ENCODE measurements at regions not wholly inside any gene's neighbourhood (a gene's known extent, or its start where the extent isn't known, plus 50 kb on each side); places are given as distances from the start of the nearest gene placed in this dataset.
A peak's percentile ranks its signal among the peaks of the same experiment; 100 is the strongest.

DNA sequence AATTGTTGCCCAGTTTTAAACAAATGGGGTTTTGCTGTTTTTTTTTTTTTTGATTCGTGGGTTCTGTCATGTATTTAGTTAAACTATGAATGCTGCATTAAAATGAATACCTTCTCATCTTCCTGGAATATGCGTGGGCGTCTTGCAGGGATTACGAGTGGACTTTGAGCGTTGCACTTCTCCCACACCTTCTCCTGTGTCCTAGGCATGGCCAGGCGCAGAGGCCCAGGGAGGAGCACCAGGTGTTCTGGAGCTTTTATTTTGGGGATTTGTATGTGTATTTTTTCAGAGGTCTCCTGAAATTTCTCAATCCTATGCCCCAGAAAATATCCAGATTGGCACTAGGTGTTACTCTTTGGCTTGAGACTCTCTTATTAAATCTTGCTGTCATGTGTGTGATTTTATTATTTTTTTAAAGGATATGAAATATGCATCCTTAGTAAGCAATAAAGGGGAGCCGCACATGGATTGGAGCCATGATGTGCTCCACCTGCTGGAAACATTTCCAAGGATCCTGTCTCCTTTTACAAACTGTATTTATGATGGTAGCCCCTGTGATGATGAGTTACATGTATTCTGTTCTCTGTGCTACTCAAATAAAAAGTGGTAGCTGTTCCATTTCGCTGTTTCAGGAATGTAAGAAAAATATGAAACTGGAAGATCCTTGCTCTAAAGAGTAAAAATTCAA lies 482.2 kb upstream of the KLF6 start:
- Mint-ChIP-seq H3K36me3 (ENCODE audit: insufficient read depth, unreplicated experiment) (no peaks in the 10 kb centered on the region), H3K27ac (ENCODE audit: unreplicated experiment) (no peak overlapping the region), H3K9me3 (ENCODE audit: unreplicated experiment) (no peaks in the 10 kb centered on the region), H3K27me3 (ENCODE audit: insufficient read depth, unreplicated experiment) (no peaks in the 10 kb centered on the region), H3K4me1 (ENCODE audit: low read depth, unreplicated experiment) (no peaks in the 10 kb centered on the region), H3K4me3 (ENCODE audit: unreplicated experiment) (no peak overlapping the region)
- ChIA-PET CTCF (interaction anchor here (1.4 kb wide), 1 partner anchor 93 kb away, joined by 4 read pairs; no protein-coding TSS in a partner anchor), POLR2A (no interaction called here)
- Histone ChIP-seq H3K4me1 (no peaks in the 10 kb centered on the region), H3K36me3 (ENCODE audit: control insufficient read depth, insufficient read depth, low read length) (no peaks in the 10 kb centered on the region), H3K27me3 (replicated peaks; ENCODE audit: control insufficient read depth, insufficient read depth, low read length) (no peaks in the 10 kb centered on the region), H3K4me3 (ENCODE audit: low read depth, low read length) (no peak overlapping the region), H3K9me3 (no peaks in the 10 kb centered on the region)
- intact Hi-C loops (cut with micrococcal nuclease; ENCODE audit: unreplicated experiment): loop anchor here (1.0 kb wide), 1 partner anchor 1028 kb away; no protein-coding TSS in a partner anchor
- TF ChIP-seq, protein P1, sequence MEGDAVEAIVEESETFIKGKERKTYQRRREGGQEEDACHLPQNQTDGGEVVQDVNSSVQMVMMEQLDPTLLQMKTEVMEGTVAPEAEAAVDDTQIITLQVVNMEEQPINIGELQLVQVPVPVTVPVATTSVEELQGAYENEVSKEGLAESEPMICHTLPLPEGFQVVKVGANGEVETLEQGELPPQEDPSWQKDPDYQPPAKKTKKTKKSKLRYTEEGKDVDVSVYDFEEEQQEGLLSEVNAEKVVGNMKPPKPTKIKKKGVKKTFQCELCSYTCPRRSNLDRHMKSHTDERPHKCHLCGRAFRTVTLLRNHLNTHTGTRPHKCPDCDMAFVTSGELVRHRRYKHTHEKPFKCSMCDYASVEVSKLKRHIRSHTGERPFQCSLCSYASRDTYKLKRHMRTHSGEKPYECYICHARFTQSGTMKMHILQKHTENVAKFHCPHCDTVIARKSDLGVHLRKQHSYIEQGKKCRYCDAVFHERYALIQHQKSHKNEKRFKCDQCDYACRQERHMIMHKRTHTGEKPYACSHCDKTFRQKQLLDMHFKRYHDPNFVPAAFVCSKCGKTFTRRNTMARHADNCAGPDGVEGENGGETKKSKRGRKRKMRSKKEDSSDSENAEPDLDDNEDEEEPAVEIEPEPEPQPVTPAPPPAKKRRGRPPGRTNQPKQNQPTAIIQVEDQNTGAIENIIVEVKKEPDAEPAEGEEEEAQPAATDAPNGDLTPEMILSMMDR (IDR thresholded peaks at IDR 0.05; ENCODE audit: insufficient read depth in 1 of 2, low read depth in 1 of 2, low read length in 1 of 2, severe bottlenecking in 1 of 2, unreplicated experiment in 1 of 2): peak; percentile 35 to 42
- DNase-seq: peak in 1 of 2 experiments; percentile 24
- BruUV-seq (replicated peaks): no TSS peak

DNA sequence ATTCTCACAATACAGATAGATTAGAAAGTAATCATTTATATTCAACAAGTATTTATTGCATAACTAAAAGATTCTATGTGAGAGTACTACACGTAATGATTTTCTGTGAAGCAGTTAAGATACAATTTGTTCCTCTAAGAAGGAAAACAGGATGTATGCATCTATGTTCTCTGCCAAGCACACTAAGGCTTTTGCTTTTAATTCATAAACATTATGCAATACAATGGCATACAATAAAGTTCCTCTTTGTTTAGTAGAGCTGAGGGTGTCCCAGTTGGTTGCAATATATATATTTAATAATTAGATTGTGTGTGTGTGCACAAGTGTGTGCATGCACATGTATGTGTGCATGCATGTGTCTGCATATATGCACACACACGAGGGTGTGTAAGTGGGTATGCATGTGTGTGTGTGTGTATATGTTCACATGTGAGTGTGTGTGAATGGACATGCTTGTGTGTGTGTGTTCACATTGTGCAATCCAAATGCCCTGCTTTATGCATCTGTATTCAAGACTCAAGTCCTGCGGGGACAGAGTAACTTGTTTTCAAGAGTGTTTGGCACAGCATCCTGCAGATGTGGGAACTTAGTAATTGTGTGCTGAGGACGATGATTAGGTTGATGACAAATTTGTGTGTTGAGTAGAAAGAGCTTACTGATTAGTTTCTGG lies 481.5 kb upstream of the KLF6 start:
- H3K4me1 ChIP-seq: no peaks in the 10 kb centered on the region
- BruUV-seq (replicated peaks): no TSS peak
- ChIA-PET POLR2A (no interaction called here), CTCF (no interaction called here)
- H3K9me3 ChIP-seq: no peaks in the 10 kb centered on the region
- H3K36me3 ChIP-seq (ENCODE audit: control insufficient read depth, insufficient read depth, low read length): no peaks in the 10 kb centered on the region
- H3K4me1 Mint-ChIP-seq (ENCODE audit: low read depth, unreplicated experiment): no peaks in the 10 kb centered on the region
- H3K4me3 Mint-ChIP-seq (ENCODE audit: unreplicated experiment): no peak overlapping the region
- intact Hi-C loops (cut with micrococcal nuclease; ENCODE audit: unreplicated experiment): loop anchor here (1.0 kb wide), 1 partner anchor 1027 kb away; no protein-coding TSS in a partner anchor
- no peak overlapping the region for H3K27ac Mint-ChIP-seq (ENCODE audit: unreplicated experiment)
- H3K27me3 ChIP-seq (replicated peaks; ENCODE audit: control insufficient read depth, insufficient read depth, low read length): no peaks in the 10 kb centered on the region
- no peaks in the 10 kb centered on the region for H3K9me3 Mint-ChIP-seq (ENCODE audit: unreplicated experiment)
- H3K36me3 Mint-ChIP-seq (ENCODE audit: insufficient read depth, unreplicated experiment): no peaks in the 10 kb centered on the region
- no peaks in the 10 kb centered on the region for H3K27me3 Mint-ChIP-seq (ENCODE audit: insufficient read depth, unreplicated experiment)
- no peak for DNase-seq
- H3K4me3 ChIP-seq (ENCODE audit: low read depth, low read length): no peak overlapping the region
- TF ChIP-seq, protein P1 (IDR thresholded peaks at IDR 0.05; ENCODE audit: insufficient read depth in 1 of 2, low read depth in 1 of 2, low read length in 1 of 2, severe bottlenecking in 1 of 2, unreplicated experiment in 1 of 2): no peak

DNA sequence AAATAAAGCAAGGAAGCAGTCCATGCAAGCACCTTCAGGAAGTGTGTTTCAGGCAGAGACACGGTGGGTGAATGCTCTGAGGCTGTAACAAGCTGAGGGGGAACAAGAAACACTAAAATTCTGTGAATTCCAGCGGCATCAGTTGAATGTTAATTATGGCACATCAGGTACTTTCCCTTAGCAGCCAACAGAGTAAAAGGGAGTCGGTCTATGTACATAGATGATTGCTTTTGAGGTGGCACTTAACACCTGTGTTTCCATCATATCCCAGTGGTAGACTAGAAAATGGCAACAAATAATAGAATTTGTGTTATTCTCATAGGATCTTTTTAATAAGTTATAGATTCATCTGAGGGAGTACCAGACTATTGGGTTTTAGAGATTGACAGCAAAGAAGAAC lies 481.0 kb upstream of the KLF6 start:
- Mint-ChIP-seq H3K27me3 (ENCODE audit: insufficient read depth, unreplicated experiment) (no peaks in the 10 kb centered on the region), H3K9me3 (ENCODE audit: unreplicated experiment) (no peaks in the 10 kb centered on the region), H3K4me3 (ENCODE audit: unreplicated experiment) (no peak overlapping the region), H3K27ac (ENCODE audit: unreplicated experiment) (no peak overlapping the region), H3K4me1 (ENCODE audit: low read depth, unreplicated experiment) (no peaks in the 10 kb centered on the region), H3K36me3 (ENCODE audit: insufficient read depth, unreplicated experiment) (no peaks in the 10 kb centered on the region)
- no TSS peak for BruUV-seq (replicated peaks)
- Histone ChIP-seq H3K4me1 (no peaks in the 10 kb centered on the region), H3K36me3 (ENCODE audit: control insufficient read depth, insufficient read depth, low read length) (no peaks in the 10 kb centered on the region), H3K9me3 (no peaks in the 10 kb centered on the region), H3K27me3 (replicated peaks; ENCODE audit: control insufficient read depth, insufficient read depth, low read length) (no peaks in the 10 kb centered on the region), H3K4me3 (ENCODE audit: low read depth, low read length) (no peak overlapping the region)
- ChIA-PET CTCF (no interaction called here), POLR2A (no interaction called here)
- TF ChIP-seq, protein P1 (IDR thresholded peaks at IDR 0.05; ENCODE audit: insufficient read depth in 1 of 2, low read depth in 1 of 2, low read length in 1 of 2, severe bottlenecking in 1 of 2, unreplicated experiment in 1 of 2): no peak
- intact Hi-C loops (cut with micrococcal nuclease; ENCODE audit: unreplicated experiment): no loop called here
- no peak for DNase-seq
